GM12891 (cell line): ENCODE measurements at regions not wholly inside any gene's neighbourhood (a gene's known extent, or its start where the extent isn't known, plus 50 kb on each side); places are given as distances from the start of the nearest gene placed in this dataset.

Source experiments
- PAX5 ChIP-seq: IDR thresholded peaks from 2 replicates; pipeline ENCODE4 v1.6.1; 2011; ENCODE audit warnings: low read length, moderate library complexity, mild to moderate bottlenecking; ENCODE audit not compliant: insufficient read depth, severe bottlenecking
- POLR2A ChIP-seq: IDR thresholded peaks from 2 replicates; pipeline ENCODE4 v1.6.1; 2011; ENCODE audit warnings: low read depth, low read length, control low read depth
- POLR2AphosphoS5 ChIP-seq: IDR thresholded peaks from 2 replicates; pipeline ENCODE4 v1.6.1; 2011; ENCODE audit warnings: low read depth, low read length, control low read depth
- TAF1 ChIP-seq: IDR thresholded peaks from 2 replicates; pipeline ENCODE4 v1.6.1; 2011; ENCODE audit warnings: low read depth, low read length, control low read depth

DNA sequence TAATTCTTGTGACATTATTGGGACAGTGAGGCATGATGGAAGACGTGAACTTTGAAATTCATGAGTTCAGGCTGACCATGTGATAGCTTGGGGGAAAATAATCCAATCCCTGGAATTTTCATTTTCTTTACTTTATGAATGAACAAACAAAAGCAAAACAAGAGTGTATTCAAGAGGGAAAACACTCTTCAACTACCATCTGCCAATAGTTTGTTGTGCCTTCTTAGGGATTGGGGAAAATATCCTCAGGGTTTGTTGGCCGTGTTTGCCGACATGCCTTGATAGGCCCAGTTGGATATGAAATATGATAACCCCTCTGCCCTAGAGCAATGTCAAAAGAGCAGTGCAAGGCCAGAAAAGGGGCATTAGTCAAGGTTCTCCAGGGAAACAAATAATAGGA lies 80.8 kb upstream of the CLNK start:
- TF ChIP-seq POLR2A (no peak), POLR2AphosphoS5 (no peak), TAF1 (no peak), PAX5 (no peak)
